ENCODE measurements at regions not wholly inside any gene's neighbourhood (a gene's known extent, or its start where the extent isn't known, plus 50 kb on each side); places are given as distances from the start of the nearest gene placed in this dataset.
A peak's percentile ranks its signal among the peaks of the same experiment; 100 is the strongest.

DNA sequence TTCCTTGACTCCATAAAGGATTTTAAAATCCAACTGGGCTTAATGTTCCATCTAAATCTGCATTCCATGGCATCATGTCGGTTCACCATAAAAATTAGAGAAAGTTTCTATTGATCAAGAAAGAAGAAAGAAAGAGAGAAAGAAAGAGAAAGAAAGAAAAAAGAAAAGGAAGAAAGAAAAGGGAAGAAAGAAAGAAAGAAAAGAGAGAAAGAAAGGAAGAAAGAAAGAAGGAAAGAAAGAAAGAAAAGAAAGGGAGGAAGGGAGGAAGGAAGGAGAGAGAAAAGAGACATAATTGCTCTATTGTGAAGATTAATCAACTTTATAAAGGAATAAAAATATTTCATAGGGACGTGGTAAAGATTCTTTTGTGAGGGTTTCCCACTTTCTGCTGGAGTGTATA is 329.2 kb downstream of the DLEU7 start:
- Mint-ChIP-seq H3K9me3 (no peaks in the 10 kb centered on the region), H3K36me3 (ENCODE audit: low read depth) (no peaks in the 10 kb centered on the region), H3K4me1 (ENCODE audit: low read depth) (no peaks in the 10 kb centered on the region), H3K4me3 (no peak overlapping the region), H3K27me3 (no peaks in the 10 kb centered on the region), H3K27ac (no peak overlapping the region)
- DNase-seq (no peak), ATAC-seq (no peak)
- TF ChIP-seq, protein P1, sequence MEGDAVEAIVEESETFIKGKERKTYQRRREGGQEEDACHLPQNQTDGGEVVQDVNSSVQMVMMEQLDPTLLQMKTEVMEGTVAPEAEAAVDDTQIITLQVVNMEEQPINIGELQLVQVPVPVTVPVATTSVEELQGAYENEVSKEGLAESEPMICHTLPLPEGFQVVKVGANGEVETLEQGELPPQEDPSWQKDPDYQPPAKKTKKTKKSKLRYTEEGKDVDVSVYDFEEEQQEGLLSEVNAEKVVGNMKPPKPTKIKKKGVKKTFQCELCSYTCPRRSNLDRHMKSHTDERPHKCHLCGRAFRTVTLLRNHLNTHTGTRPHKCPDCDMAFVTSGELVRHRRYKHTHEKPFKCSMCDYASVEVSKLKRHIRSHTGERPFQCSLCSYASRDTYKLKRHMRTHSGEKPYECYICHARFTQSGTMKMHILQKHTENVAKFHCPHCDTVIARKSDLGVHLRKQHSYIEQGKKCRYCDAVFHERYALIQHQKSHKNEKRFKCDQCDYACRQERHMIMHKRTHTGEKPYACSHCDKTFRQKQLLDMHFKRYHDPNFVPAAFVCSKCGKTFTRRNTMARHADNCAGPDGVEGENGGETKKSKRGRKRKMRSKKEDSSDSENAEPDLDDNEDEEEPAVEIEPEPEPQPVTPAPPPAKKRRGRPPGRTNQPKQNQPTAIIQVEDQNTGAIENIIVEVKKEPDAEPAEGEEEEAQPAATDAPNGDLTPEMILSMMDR (IDR thresholded peaks at IDR 0.05), result peak; percentile 47
- POLR2A ChIA-PET, result no interaction called here
- CTCF ChIA-PET, result interaction anchor here (1.1 kb wide), 1 partner anchor 17 kb away, joined by 4 read pairs; no protein-coding TSS in a partner anchor
- intact Hi-C loops (cut with micrococcal nuclease), result no loop called here

DNA sequence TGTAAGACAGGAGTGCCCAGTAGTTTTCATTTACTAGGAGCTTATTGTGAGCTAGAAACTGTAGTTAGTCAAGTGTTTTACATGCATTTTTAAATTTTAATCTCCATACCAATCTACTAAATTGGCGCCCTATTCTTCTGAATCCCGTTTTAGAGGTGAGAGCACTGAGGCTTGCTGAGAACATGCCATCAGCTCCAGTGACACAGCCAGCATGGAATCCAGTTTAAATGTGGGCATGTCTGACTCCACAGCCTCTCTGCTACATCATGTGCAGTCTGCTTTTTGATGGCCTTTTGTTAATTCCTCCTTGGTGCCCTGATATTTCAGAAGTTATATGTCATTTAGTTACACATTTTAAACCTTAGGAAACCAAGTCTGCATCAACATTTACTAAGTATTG is 325.4 kb downstream of the DLEU7 start:
- Mint-ChIP-seq H3K27me3 (no peaks in the 10 kb centered on the region), H3K36me3 (ENCODE audit: low read depth) (no peaks in the 10 kb centered on the region), H3K9me3 (no peaks in the 10 kb centered on the region), H3K4me3 (no peak overlapping the region), H3K4me1 (ENCODE audit: low read depth) (no peaks in the 10 kb centered on the region), H3K27ac (no peak overlapping the region)
- TF ChIP-seq, protein P1 (IDR thresholded peaks at IDR 0.05), result no peak
- ATAC-seq (no peak), DNase-seq (no peak)
- intact Hi-C loops (cut with micrococcal nuclease), result no loop called here
- CTCF ChIA-PET, result interaction anchor here (1.1 kb wide), 1 partner anchor 261 kb away, joined by 3 read pairs; no protein-coding TSS in a partner anchor
- POLR2A ChIA-PET, result no interaction called here

DNA sequence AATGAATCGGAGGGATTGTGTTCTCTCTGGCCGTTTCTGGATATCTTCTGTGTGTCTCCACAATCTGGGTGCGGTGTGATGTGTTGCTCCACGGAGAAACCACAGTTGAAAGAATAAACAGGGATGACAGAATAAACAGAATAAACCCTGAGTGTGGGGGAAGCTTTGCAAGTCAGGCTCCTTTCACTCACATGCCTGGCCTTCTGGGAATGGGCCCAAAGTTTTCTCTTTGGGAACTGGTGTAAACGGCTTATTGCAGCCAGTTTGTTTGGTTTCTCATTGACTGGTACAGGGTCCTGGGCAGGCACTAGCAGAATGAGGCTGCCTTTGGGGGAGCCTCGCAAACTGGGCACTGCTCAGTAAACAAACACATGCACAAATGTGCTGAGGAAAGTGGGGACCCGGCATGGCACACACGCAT is 324.7 kb downstream of the DLEU7 start:
- POLR2A ChIA-PET, result no interaction called here
- H3K4me1 Mint-ChIP-seq (ENCODE audit: low read depth), result no peaks in the 10 kb centered on the region
- DNase-seq, result no peak
- no peaks in the 10 kb centered on the region for H3K36me3 Mint-ChIP-seq (ENCODE audit: low read depth)
- no peaks in the 10 kb centered on the region for H3K27me3 Mint-ChIP-seq
- intact Hi-C loops (cut with micrococcal nuclease), result no loop called here
- TF ChIP-seq, protein P1 (IDR thresholded peaks at IDR 0.05), result no peak
- CTCF ChIA-PET, result interaction anchor here (1.1 kb wide), 1 partner anchor 260 kb away, joined by 3 read pairs; no protein-coding TSS in a partner anchor
- H3K27ac Mint-ChIP-seq, result no peak overlapping the region
- no peak for ATAC-seq
- H3K9me3 Mint-ChIP-seq, result no peaks in the 10 kb centered on the region
- no peak overlapping the region for H3K4me3 Mint-ChIP-seq

DNA sequence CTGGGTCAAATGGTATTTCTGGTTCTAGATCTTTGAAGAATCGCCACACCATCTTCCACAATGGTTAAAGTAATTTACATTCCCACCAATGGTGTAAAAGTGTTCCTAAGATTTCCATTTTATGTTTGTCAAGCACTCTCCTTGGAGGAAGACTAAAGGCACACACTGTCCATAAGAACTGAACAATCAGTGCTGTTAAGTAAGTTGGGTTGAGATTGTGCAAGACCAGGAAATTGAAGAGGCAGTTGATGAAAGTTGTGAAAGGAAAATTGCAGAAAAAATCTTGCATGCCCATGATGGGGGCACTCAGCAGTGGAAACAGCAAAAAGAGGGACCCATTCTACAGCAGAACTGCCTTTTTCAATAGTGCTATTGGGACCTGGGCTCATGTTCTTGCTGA is 323.6 kb downstream of the DLEU7 start:
- Mint-ChIP-seq H3K27ac (no peak overlapping the region), H3K9me3 (no peaks in the 10 kb centered on the region), H3K4me3 (no peak overlapping the region), H3K36me3 (ENCODE audit: low read depth) (no peaks in the 10 kb centered on the region), H3K4me1 (ENCODE audit: low read depth) (no peaks in the 10 kb centered on the region), H3K27me3 (no peaks in the 10 kb centered on the region)
- no peak for DNase-seq
- ChIA-PET POLR2A (no interaction called here), CTCF (no interaction called here)
- TF ChIP-seq, protein P1 (IDR thresholded peaks at IDR 0.05), result no peak
- ATAC-seq, result no peak
- intact Hi-C loops (cut with micrococcal nuclease), result no loop called here

DNA sequence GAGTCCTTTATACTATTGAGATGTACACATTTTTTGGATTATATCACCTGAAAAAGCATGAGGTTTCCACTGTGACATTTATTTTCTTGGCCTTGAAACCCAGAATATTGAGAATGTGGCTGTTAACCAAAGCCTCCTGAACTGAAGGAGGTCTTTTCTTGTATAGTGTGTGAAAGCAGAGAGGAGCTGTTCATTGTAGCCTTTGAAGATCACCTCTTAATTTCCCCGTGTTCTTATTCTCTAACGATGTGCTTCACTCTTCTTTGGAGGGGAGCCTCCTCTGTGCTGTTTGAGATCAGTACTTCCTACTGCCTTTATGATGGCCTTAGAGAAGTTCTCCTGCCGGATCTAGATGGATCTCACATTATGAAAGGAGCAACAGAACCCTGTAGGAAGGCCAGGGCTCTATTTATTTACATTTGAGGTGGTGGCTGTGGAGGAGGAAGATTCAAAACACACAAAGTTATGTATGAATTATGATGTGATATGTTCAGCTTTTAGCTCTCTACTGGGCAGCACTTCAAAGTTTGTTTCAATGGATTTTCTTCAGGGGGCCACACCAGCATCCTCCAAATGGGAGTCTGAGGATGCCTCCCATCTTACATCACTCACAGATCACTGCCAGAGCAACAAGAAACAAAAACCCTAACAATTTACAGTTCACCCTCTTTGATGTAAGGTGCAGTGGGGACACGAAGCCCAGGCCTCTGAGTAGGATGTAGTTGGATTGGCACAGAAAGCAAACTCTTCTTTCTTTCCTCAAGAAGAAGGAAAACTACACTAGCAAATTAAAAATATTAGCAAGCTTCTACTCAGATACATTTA is 322.3 kb downstream of the DLEU7 start:
- DNase-seq (no peak), ATAC-seq (no peak)
- Mint-ChIP-seq H3K27me3 (no peaks in the 10 kb centered on the region), H3K9me3 (no peaks in the 10 kb centered on the region), H3K36me3 (ENCODE audit: low read depth) (no peaks in the 10 kb centered on the region), H3K27ac (no peak overlapping the region), H3K4me3 (no peak overlapping the region), H3K4me1 (ENCODE audit: low read depth) (no peaks in the 10 kb centered on the region)
- TF ChIP-seq, protein P1 (IDR thresholded peaks at IDR 0.05), result no peak
- CTCF ChIA-PET, result no interaction called here
- POLR2A ChIA-PET, result no interaction called here
- intact Hi-C loops (cut with micrococcal nuclease), result no loop called here
